Brain microvascular endothelial cell (primary cell): ENCODE measurements at regions not wholly inside any gene's neighbourhood (a gene's known extent, or its start where the extent isn't known, plus 50 kb on each side); places are given as distances from the start of the nearest gene placed in this dataset.
"Not testable (repeated sequence)": the region's sequence is repeated elsewhere in the genome, so short reads cannot be mapped to it uniquely, and the experiment has no call there.

Experiments used
- DNase-seq: peaks from one replicate; pipeline ENCODE4 v3.0.0-alpha.2; 2020
- H3K27ac ChIP-seq: fragments of 250-450 bp; sonication (Bioruptor Pico); 2 replicates; pipeline ENCODE4 v1.5.1; 2020; ENCODE audit warnings: mild to moderate bottlenecking, moderate library complexity
- H3K27me3 ChIP-seq: fragments of 250-450 bp; sonication (Bioruptor Pico); replicated peaks from 2 replicates; pipeline ENCODE4 v1.5.1; 2020; ENCODE audit warnings: mild to moderate bottlenecking
- H3K36me3 ChIP-seq: fragments of 250-450 bp; sonication (Bioruptor Pico); replicated peaks from 2 replicates; pipeline ENCODE4 v1.5.1; 2020; ENCODE audit warnings: mild to moderate bottlenecking
- H3K4me3 ChIP-seq: 2 replicates; pipeline ENCODE4 v1.5.1; 2011; ENCODE audit warnings: low read depth, mild to moderate bottlenecking, control low read depth, low read length, moderate library complexity
- CTCF ChIP-seq: IDR thresholded peaks from 2 replicates; pipeline ENCODE4 v1.5.1; 2011; ENCODE audit warnings: low read depth, mild to moderate bottlenecking, moderate library complexity, low read length, control low read depth, inconsistent platforms; ENCODE audit errors: missing control alignments
- in situ Hi-C: cut with HindIII; loops from 2 replicates; pipeline ENCODE4 v1.10.0; 2017; ENCODE audit warnings: low sequenced_read_pairs, low pct_ligation_motif_present

GRCh38 chr21:33968995-33969348 is 53.4 kb upstream of the ATP5PO start:
- H3K36me3 ChIP-seq, result no peaks in the 10 kb centered on the region
- TF ChIP-seq CTCF, result no peak
- peak overlapping the region; percentile 64 for H3K27ac ChIP-seq
- peak; percentile 14 for DNase-seq
- H3K27me3 ChIP-seq, result no peaks in the 10 kb centered on the region
- in situ Hi-C loops, result no loop called here
- H3K4me3 ChIP-seq, result no peak overlapping the region

- no peak for TF ChIP-seq CTCF
- no peak overlapping the region for H3K4me3 ChIP-seq
- peak; percentile 64 for DNase-seq
Observed at GRCh38 chr21:33968080-33968994, 52.7 kb upstream of the ATP5PO start.

GRCh38 chr21:33967086-33967571 is 51.5 kb upstream of the ATP5PO start:
- TF ChIP-seq CTCF, result no peak
- H3K27ac ChIP-seq, result no peak overlapping the region
- in situ Hi-C loops, result no loop called here
- H3K36me3 ChIP-seq, result no peaks in the 10 kb centered on the region
- no peak overlapping the region for H3K4me3 ChIP-seq
- no peak for DNase-seq
- no peaks in the 10 kb centered on the region for H3K27me3 ChIP-seq

More at GRCh38 chr21:33968080-33968994, 52.7 kb upstream of the ATP5PO start:
- no peaks in the 10 kb centered on the region for H3K36me3 ChIP-seq
- no peaks in the 10 kb centered on the region for H3K27me3 ChIP-seq
- H3K27ac ChIP-seq, result peak overlapping the region; percentile 64
- in situ Hi-C loops, result no loop called here

GRCh38 chr21:33966324-33966949 is 50.8 kb upstream of the ATP5PO start:
- TF ChIP-seq CTCF, result no peak
- in situ Hi-C loops, result no loop called here
- DNase-seq, result no peak
- H3K4me3 ChIP-seq, result no peak overlapping the region
- H3K27ac ChIP-seq, result no peak overlapping the region
- H3K27me3 ChIP-seq, result no peaks in the 10 kb centered on the region
- no peaks in the 10 kb centered on the region for H3K36me3 ChIP-seq

GRCh38 chr21:33965662-33966061 is 50.1 kb upstream of the ATP5PO start:
- DNase-seq, H3K27ac ChIP-seq, H3K4me3 ChIP-seq, H3K36me3 ChIP-seq, in situ Hi-C loops, H3K27me3 ChIP-seq: not testable (repeated sequence)
